Neuronal stem cell (in vitro differentiated cells): ENCODE measurements at regions not wholly inside any gene's neighbourhood (a gene's known extent, or its start where the extent isn't known, plus 50 kb on each side); places are given as distances from the start of the nearest gene placed in this dataset.
"Not testable (repeated sequence)": the region's sequence is repeated elsewhere in the genome, so short reads cannot be mapped to it uniquely, and the experiment has no call there.

Source experiments
- DNase-seq: peaks from one replicate; pipeline ENCODE4 v3.0.0-alpha.2; 2013; ENCODE audit warnings: low spot score
- H2AFZ ChIP-seq: one replicate; pipeline ENCODE4 v1.6.1; 2013; ENCODE audit warnings: mild to moderate bottlenecking, low read length, inconsistent platforms
- H2AK5ac ChIP-seq: 2 replicates; pipeline ENCODE4 v1.6.1; 2013; ENCODE audit warnings: low read depth, mild to moderate bottlenecking, inconsistent platforms, low read length, moderate library complexity, mixed read lengths
- H2BK120ac ChIP-seq: 2 replicates; pipeline ENCODE4 v1.6.1; 2013; ENCODE audit warnings: low read depth, mild to moderate bottlenecking, inconsistent platforms, low read length, moderate library complexity, mixed read lengths
- H2BK12ac ChIP-seq: one replicate; pipeline ENCODE4 v1.6.1; 2013; ENCODE audit warnings: low read length, inconsistent platforms
- H2BK15ac ChIP-seq: 2 replicates; pipeline ENCODE4 v1.6.1; 2013; ENCODE audit warnings: mild to moderate bottlenecking, low read length, inconsistent platforms, mixed read lengths
- H2BK5ac ChIP-seq: one replicate; pipeline ENCODE4 v1.6.1; 2013; ENCODE audit warnings: inconsistent platforms, mild to moderate bottlenecking, low read length, moderate library complexity
- H3K14ac ChIP-seq: one replicate; pipeline ENCODE4 v1.6.1; 2013; ENCODE audit warnings: low read length, inconsistent platforms
- H3K18ac ChIP-seq: 2 replicates; pipeline ENCODE4 v1.6.1; 2013; ENCODE audit warnings: low read length, inconsistent platforms
- H3K23ac ChIP-seq: 2 replicates; pipeline ENCODE4 v1.6.1; 2013; ENCODE audit warnings: low read depth, mild to moderate bottlenecking, mixed read lengths, low read length, inconsistent platforms; ENCODE audit not compliant: poor library complexity
- H3K27ac ChIP-seq: replicated peaks from 3 replicates; pipeline ENCODE4 v1.5.1; 2013; ENCODE audit warnings: low read length, inconsistent platforms
- H3K27me3 ChIP-seq, 3 experiments: 2 replicates each; pipeline ENCODE4 v1.6.1; 2013; ENCODE audit warnings: low read length in 3 of 3, mild to moderate bottlenecking in 2 of 3, inconsistent platforms in 1 of 3, low read depth in 1 of 3, mixed read lengths in 1 of 3, moderate library complexity in 1 of 3; ENCODE audit not compliant: control insufficient read depth in 3 of 3, insufficient read depth in 3 of 3
- H3K36me3 ChIP-seq, 2 donors: replicated peaks in 1 of 2; 2 replicates each; pipeline ENCODE4 v1.6.1; 2013; ENCODE audit warnings: low read length in 2 of 2; ENCODE audit not compliant: control insufficient read depth in 2 of 2, insufficient read depth in 2 of 2
- H3K4ac ChIP-seq: 2 replicates; pipeline ENCODE4 v1.6.1; 2013; ENCODE audit warnings: inconsistent platforms, mild to moderate bottlenecking, low read length, moderate library complexity
- H3K4me1 ChIP-seq, 2 donors: 1 replicate in 1 of 2; 2 replicates in 1 of 2; pipeline ENCODE4 v1.6.1; 2013; ENCODE audit warnings: low read length in 2 of 2, low read depth in 1 of 2; ENCODE audit not compliant: control insufficient read depth in 2 of 2, insufficient read depth in 1 of 2
- H3K4me2 ChIP-seq: one replicate; pipeline ENCODE4 v1.6.1; 2013; ENCODE audit warnings: mild to moderate bottlenecking, low read length, inconsistent platforms; ENCODE audit not compliant: insufficient read depth, poor library complexity, severe bottlenecking
- H3K4me3 ChIP-seq, 2 donors: 2 replicates each; pipeline ENCODE4 v1.5.1; 2013; ENCODE audit warnings: low read length in 2 of 2, mild to moderate bottlenecking in 2 of 2, inconsistent platforms in 1 of 2, moderate library complexity in 1 of 2
- H3K79me1 ChIP-seq: one replicate; pipeline ENCODE4 v1.6.1; 2013; ENCODE audit warnings: low read depth, mild to moderate bottlenecking, inconsistent platforms, low read length, moderate library complexity
- H3K9ac ChIP-seq: one replicate; pipeline ENCODE4 v1.6.1; 2013; ENCODE audit warnings: mild to moderate bottlenecking, low read depth, low read length, inconsistent platforms; ENCODE audit not compliant: poor library complexity
- H3K9me3 ChIP-seq, 2 donors: replicated peaks in 1 of 2; 2 replicates each; pipeline versions ENCODE3 to v1.6.1; 2013; ENCODE audit warnings: low read length in 2 of 2, mild to moderate bottlenecking in 2 of 2, inconsistent platforms in 1 of 2, low read depth in 1 of 2, mixed read lengths in 1 of 2, moderate library complexity in 1 of 2; ENCODE audit not compliant: control insufficient read depth in 2 of 2, insufficient read depth in 1 of 2
- H4K8ac ChIP-seq: one replicate; pipeline ENCODE4 v1.6.1; 2013; ENCODE audit warnings: low read depth, mild to moderate bottlenecking, inconsistent platforms, low read length, moderate library complexity
- H4K91ac ChIP-seq: one replicate; pipeline ENCODE4 v1.6.1; 2013; ENCODE audit warnings: low read length, low read depth, mild to moderate bottlenecking, inconsistent platforms; ENCODE audit not compliant: poor library complexity
- WGBS, 2 donors: extraction: QIAGEN DNeasy Blood & Tissue Kit; methylation state at CpG; one replicate each; pipeline ENCODE4 v1.1.7; 2013; ENCODE audit warnings: missing lambda C conversion rate in 2 of 2, mixed read lengths in 1 of 2; ENCODE audit not compliant: insufficient read length in 2 of 2, insufficient replicate concordance in 1 of 2; ENCODE audit errors: extremely low coverage in 2 of 2; 5-methylcytosine and 5-hydroxymethylcytosine counted together

- no peak for DNase-seq
- H3K4me1 ChIP-seq: no peaks in the 10 kb centered on the region
Measured at GRCh38 chr10:37448161-37448560, 322.8 kb downstream of the ANKRD30A start.

DNA sequence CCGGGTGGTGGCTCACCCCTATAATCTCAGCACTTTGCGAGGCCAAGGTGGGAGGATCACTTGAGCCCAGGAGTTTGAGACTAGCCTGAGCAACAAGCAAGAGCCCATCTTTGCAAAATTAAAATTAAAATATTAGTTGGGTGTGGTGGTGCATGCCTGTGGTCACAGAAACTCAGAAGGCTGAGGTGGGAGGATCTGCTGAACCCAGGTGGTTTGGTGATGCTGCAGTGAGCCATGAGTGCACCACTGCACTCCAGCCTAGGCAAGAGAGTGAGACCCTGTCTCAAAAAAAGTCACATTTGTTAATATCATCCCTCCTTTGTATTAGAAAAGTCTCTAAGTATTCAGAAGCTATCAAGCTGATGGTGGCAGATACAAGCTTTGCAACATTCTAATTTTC lies 317.5 kb downstream of the ANKRD30A start:
- Histone ChIP-seq H3K14ac (no peak overlapping the region), H3K27ac (no peak overlapping the region), H3K23ac (no peak overlapping the region), H3K4me3 (no peak overlapping the region), H3K27me3 (no peaks in the 10 kb centered on the region), H3K9ac (no peak overlapping the region), H2AFZ (no peak overlapping the region), H3K4ac (no peak overlapping the region), H2AK5ac (no peak overlapping the region), H3K79me1 (no peaks in the 10 kb centered on the region), H2BK120ac (no peak overlapping the region), H3K9me3 (peaks cover 0 to 15% of the 10 kb centered on the region in 2 donors), H3K4me2 (no peak overlapping the region), H3K4me1 (no peaks in the 10 kb centered on the region), H2BK5ac (no peak overlapping the region), H4K91ac (no peak overlapping the region), H2BK15ac (no peak overlapping the region), H4K8ac (no peak overlapping the region), H2BK12ac (no peak overlapping the region), H3K36me3 (no peaks in the 10 kb centered on the region), H3K18ac (no peak overlapping the region)
- no CpG with 5 or more reads among the region's 2 CpGs for WGBS, 2 donors
- DNase-seq: no peak

More at GRCh38 chr10:37448161-37448560, 322.8 kb downstream of the ANKRD30A start:
- Histone ChIP-seq H3K14ac (no peak overlapping the region), H3K4me2 (no peak overlapping the region), H3K79me1 (no peaks in the 10 kb centered on the region), H3K9ac (no peak overlapping the region), H3K9me3 (peaks cover 0 to 29% of the 10 kb centered on the region in 2 donors), H4K91ac (no peak overlapping the region), H3K4ac (no peak overlapping the region), H3K27me3 (no peaks in the 10 kb centered on the region), H3K27ac (no peak overlapping the region), H4K8ac (no peak overlapping the region), H3K18ac (no peak overlapping the region), H2BK12ac (no peak overlapping the region), H2BK120ac (no peak overlapping the region), H2BK15ac (no peak overlapping the region), H3K23ac (no peak overlapping the region), H2AFZ (no peak overlapping the region), H2AK5ac (no peak overlapping the region), H2BK5ac (no peak overlapping the region), H3K4me3 (no peak overlapping the region), H3K36me3 (no peaks in the 10 kb centered on the region)
- WGBS, 2 donors: no CpG with 5 or more reads among the region's 5 CpGs

- H2AK5ac ChIP-seq, H3K4ac ChIP-seq, H3K4me2 ChIP-seq, H3K27me3 ChIP-seq, H2BK12ac ChIP-seq, DNase-seq, H4K91ac ChIP-seq, H3K9ac ChIP-seq, H3K36me3 ChIP-seq, H2BK5ac ChIP-seq, H3K14ac ChIP-seq, H3K27ac ChIP-seq, H4K8ac ChIP-seq, H3K79me1 ChIP-seq, H2BK120ac ChIP-seq, H2AFZ ChIP-seq, H2BK15ac ChIP-seq, H3K18ac ChIP-seq, H3K4me3 ChIP-seq, H3K23ac ChIP-seq, H3K4me1 ChIP-seq: not testable (repeated sequence)
- peaks cover 0 to 12% of the 10 kb centered on the region in 2 donors for H3K9me3 ChIP-seq
- no CpG with 5 or more reads among the region's 4 CpGs for WGBS, 2 donors
Measured at GRCh38 chr10:37441224-37441623, 315.8 kb downstream of the ANKRD30A start.

GRCh38 chr10:37439826-37440225 lies 314.4 kb downstream of the ANKRD30A start:
- Histone ChIP-seq H3K36me3 (no peaks in the 10 kb centered on the region), H4K8ac (no peak overlapping the region), H3K23ac (no peak overlapping the region), H3K14ac (no peak overlapping the region), H2AFZ (no peak overlapping the region), H3K27ac (no peak overlapping the region), H2BK120ac (no peak overlapping the region), H3K4me1 (no peaks in the 10 kb centered on the region), H4K91ac (no peak overlapping the region), H3K27me3 (no peaks in the 10 kb centered on the region), H2BK15ac (no peak overlapping the region), H3K4me3 (no peak overlapping the region), H3K4ac (no peak overlapping the region), H2AK5ac (no peak overlapping the region), H2BK5ac (no peak overlapping the region), H3K4me2 (no peak overlapping the region), H3K79me1 (no peaks in the 10 kb centered on the region), H2BK12ac (no peak overlapping the region), H3K18ac (no peak overlapping the region), H3K9me3 (peaks cover 0 to 15% of the 10 kb centered on the region in 2 donors), H3K9ac (no peak overlapping the region)
- no peak for DNase-seq
- no CpG with 5 or more reads among the region's 2 CpGs for WGBS, 2 donors
